B cell (primary cell): ENCODE measurements at regions not wholly inside any gene's neighbourhood (a gene's known extent, or its start where the extent isn't known, plus 50 kb on each side); places are given as distances from the start of the nearest gene placed in this dataset.

Experiments
- EZH2 ChIP-seq: IDR thresholded peaks from 2 replicates; pipeline ENCODE4 v1.6.1; 2012; ENCODE audit warnings: borderline replicate concordance, low read depth, mild to moderate bottlenecking, moderate library complexity, low read length; ENCODE audit not compliant: insufficient read depth, poor library complexity, severe bottlenecking
- TF ChIP-seq, protein P1 (sequence below): fragments of 200-600 bp; IDR thresholded peaks from one replicate; pipeline ENCODE4 v1.8.0; 2022; ENCODE audit warnings: antibody characterized with exemption, mild to moderate bottlenecking

DNA sequence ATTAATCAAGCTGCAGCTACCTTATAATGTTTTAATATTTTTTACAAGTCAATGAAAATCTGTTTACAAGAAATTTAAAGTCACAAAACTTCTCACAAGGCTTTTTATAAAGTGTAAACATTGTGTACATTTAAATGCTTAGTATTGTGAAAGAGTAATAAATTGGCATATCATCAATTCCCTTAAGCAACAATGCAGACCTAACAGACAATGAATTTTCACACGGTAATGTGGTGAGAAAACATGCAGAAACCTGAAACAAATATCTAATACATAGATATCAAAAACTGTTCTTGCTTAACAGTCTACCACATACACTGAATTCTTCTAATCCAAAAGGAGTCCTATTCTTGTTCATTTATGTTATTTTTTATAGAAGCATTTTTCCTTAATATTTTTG, 220.7 kb downstream of the CRPPA start:
- TF ChIP-seq, protein P1, sequence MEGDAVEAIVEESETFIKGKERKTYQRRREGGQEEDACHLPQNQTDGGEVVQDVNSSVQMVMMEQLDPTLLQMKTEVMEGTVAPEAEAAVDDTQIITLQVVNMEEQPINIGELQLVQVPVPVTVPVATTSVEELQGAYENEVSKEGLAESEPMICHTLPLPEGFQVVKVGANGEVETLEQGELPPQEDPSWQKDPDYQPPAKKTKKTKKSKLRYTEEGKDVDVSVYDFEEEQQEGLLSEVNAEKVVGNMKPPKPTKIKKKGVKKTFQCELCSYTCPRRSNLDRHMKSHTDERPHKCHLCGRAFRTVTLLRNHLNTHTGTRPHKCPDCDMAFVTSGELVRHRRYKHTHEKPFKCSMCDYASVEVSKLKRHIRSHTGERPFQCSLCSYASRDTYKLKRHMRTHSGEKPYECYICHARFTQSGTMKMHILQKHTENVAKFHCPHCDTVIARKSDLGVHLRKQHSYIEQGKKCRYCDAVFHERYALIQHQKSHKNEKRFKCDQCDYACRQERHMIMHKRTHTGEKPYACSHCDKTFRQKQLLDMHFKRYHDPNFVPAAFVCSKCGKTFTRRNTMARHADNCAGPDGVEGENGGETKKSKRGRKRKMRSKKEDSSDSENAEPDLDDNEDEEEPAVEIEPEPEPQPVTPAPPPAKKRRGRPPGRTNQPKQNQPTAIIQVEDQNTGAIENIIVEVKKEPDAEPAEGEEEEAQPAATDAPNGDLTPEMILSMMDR = no peak
- TF ChIP-seq EZH2 = no peak
